ENCODE measurements at regions not wholly inside any gene's neighbourhood (a gene's known extent, or its start where the extent isn't known, plus 50 kb on each side); places are given as distances from the start of the nearest gene placed in this dataset.
"Not testable (repeated sequence)": the region's sequence is repeated elsewhere in the genome, so short reads cannot be mapped to it uniquely, and the experiment has no call there.

DNA sequence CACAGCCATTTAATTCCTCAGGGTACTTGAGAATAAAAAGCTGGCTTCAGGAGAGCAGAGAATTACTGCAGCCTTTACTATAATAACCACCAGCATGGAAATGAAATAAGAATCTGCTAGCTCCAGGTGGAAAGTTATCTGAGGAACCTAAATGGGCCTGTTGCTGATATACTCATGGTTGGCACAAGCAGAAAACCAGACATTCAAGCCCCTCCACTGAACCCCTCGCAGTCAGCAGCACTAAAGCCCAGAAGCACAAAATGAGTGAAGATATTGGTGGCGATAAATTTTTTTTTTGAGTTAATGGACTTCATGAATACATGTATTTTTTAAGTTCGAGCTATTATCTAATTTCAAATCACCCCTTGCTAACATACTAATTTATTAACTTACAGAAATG is 303.9 kb upstream of the NRP1 start:
- no peak for DNase-seq

DNA sequence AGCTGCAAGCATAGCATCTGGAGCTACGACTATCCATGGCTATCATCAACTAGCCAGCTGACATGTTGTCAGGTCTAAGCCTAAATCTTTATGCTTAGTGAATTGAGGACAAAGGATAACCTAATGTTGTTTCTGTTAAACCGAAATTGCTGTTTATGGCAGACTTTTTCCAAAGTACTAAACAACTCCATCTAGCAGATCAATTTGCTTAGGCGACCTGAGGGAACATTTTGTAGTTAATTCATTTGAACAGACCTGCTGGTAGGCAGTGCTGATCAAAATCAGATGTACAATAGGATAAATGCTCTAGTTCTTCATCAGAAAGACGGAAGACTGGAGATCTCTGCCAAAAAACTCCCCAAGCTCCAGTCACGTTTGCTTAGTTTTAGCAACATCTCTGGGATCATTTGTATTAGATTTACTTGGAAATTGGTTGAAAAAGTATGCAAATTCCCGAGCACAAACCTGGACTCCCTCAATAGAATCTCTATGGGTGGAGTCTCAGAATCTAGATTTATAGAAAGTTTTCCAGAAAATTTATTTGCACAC is 301.6 kb upstream of the NRP1 start:
- no peak for DNase-seq

DNA sequence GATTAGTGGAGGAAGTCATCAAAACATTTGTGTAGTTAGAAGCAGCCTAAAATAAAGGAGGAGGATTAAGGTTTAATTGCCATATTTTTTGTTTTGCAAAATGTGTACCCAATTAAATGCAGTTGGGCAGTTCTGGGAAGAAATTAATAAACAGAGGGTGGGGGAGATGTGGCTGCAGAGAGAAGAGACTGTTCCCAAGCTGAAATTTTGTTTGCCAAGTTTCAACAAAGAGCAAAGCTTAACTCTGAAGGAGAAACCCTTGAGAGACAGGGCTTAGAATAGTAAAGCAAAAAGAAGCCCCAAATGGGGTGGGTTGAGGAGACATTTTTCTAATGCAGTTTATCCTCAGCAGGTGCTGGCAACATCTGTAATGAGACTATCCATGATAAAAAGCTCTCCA is 298.0 kb upstream of the NRP1 start:
- no peak for DNase-seq

DNA sequence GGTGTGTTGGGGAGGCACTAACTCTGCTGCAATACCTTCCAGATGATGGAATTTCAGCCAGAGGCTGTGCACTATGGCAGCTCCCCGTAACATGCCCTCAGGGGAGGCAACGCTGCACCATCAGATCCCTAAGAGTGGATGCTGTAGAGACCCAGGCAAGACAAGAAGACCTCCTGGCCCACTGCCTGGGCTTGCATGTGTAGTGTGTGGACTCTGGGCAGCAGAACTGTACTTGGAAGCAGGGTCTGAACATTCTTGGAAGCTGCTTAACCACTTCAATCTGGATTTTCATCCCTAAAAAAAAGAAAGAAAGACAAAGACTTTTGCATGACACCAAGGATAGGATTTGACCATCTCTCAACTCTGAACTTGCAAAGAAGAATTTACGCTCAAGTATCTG is 297.5 kb upstream of the NRP1 start:
- no peak for DNase-seq

DNA sequence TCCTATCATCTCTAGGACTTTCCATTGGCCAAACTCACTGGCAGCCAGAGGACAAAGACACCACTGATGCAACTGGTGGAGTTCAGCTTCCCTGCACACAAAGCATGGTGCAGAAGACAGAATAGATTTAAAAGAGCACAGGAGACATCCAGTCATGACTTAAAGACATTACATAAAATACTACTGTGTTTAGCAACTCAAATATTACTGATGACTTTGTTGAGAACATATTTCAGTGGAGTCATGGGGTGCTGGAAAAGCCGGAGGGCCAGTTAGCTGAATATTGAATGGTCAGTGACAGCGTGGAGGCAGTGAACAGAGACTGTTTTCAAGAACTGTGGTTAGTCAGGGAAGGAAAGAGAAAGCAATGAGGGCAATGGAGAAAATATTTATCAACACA is 296.3 kb upstream of the NRP1 start:
- DNase-seq, result no peak

DNA sequence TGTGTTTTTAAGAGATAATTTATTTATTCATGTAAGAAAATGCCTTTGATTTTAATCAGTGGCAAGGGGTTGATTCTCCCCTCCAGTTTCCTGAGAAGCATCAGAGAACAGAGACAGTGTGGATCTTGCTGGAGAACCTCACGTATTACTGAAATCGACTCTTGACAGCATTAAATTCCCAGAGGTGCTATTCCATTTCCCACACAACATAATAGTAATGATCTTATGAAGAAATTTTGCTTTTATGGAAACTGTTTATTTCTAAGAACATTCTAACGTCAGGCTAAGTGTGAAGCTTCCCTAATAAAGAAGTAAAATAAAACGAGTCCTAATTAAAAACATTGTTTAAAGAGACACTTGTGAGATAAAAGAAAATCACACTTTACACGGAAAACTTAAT is 293.1 kb upstream of the NRP1 start:
- no peak for DNase-seq

DNA sequence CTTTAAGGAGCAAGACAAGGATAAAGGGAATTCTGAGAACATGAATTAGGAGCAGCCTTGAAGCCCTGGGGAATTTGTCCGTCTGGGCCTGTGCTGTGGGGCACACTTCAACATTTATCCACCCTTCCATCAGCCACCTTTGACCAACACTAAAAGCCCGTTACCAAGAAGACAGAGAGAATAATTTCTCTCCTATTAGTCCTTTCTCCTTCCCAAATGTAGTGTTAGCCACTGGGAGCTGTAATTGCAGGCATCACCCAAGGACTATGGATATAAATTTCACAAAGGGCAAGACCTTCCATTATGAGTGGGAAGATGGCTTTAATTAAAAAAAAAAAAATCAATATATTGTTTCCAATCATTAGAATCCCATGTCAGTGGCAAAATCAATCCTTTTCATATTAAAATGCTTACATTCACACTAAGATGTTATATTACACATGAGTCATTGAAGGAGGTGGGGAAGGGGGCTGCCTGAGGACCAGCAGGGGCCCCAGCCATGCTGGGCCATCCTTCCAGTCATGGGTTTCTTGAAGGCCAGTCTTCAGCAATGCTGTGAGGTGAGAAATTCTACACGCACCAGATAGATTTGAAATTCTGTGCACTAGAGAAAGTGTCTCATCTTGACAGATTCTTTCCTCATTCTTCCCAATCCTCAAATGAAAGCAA is 292.5 kb upstream of the NRP1 start:
- no peak for DNase-seq

DNA sequence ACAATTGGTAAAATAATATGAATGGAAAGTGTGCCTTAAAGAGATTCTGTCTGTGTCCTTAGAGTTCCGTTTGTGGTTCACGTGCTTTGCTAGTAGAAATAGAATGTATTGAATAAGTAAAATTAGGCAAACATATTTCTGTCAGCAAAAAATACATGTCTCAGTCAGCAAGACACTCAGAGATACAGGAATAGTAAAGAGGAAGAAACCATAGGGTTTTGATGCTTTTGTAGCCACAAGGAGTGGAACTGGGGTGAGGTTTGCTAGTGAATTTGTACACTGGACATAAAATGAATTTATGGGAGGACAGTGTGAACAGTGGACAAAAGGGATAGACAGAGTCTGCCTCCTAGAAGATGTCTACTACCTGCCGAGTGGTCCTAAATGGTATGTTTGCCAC is 289.2 kb upstream of the NRP1 start:
- no peak for DNase-seq

DNA sequence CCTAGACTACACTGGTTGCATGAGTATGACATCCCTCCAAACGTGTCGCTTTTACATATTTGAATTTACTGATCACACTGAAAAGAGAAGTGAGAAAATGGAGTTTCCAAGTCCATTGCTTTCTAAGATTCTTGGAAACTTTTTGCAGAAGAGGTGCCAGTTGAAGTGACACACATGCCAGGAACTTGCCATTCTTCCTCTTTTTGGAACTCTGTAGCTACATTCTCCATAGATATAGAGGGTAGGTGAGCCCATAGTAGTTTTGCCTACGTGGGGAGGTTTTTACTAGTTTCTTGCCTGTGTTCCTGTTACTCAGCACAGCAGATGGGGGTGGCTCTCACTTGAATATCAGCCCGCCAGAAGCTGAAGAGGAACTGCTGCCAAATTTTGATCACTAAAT is 286.6 kb upstream of the NRP1 start:
- DNase-seq, result no peak

DNA sequence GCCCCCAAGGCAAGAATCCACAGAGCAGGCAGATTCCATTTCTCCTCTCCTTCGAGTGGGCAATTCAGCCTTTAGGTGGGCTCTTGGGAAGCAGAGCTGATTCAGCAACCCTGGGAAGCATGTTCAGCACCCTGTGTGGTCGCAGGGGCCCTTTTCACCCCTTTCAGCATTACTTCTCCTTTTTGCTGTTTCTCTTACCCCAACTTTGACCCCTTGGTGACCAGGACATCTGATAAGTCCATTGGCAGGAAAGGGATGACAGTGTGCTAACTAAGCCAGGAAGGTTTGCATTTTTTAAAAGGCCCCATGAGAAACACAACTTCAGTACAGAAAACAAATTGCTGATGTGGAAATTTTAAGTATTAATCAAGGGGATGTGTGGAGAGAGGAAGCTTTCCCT is 283.7 kb upstream of the NRP1 start:
- no peak for DNase-seq

DNA sequence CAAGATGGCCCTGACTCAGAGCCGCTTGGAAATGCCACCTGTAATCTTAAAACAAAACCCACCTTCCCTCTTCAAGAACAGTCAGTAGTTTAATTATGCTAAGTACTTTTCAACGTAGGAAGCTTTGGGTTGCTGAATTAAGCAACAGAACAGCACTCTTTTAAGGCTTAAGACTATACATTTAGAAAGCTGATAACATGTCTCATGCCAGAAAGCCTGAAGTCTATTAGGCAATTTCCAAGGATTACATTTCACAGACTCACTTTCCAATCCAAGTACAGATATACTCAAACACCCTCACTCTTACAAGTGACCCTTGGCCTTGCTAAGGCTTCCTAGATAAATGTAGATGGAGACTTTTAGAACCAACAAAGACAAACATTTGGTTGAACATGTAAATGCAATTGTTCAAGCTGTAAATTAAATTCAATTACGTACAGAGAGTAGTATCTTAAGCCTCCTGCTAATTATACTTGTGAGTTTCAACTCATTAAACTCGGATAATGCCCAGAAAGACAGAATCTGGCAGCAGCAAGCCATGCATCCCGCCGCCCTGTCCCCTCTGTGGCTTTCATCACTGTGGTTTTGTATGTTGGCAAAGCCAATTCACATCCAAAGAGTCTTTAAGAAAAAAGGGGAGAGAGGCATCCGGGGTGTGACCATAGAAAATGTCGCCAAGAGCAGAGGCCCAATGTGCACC is 283.1 kb upstream of the NRP1 start:
- no peak for DNase-seq

DNA sequence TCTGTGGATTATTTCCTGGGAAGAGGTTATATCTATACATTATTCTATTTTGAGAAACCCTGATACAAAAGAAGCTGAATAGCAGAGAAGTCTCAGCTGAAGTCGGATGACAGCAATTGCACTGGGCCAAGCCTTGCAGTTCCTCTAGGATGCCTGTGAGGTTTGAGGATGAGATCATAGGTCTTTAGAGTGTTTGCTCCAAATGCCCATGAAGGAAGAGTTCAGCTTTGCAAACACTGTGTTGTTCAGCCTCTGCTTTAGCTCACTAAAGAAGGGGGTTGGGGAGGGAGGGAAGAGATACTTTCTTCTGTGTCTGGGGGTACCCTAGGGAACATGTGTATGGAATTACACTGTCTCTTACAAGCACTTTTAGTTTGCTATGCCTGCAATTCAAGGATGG is 282.5 kb upstream of the NRP1 start:
- DNase-seq, result no peak

DNA sequence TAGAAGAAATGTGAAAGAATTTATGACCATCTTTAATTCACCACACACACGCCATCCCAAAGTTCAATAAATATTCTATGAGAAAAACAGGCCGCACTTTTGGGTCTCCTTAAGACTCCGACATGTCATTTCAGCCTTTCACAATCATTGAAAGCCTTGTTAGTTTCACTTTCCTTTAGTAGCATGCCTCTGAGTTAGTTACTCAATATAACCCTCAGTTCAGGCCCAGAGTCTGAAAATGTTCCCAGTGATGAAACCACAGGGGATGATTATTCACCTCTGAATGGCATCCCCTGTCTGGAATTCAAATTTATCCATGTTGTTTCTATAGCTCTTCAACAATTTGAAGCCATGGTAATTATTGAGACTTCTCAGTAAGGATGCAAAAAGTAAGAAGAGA is 278.1 kb upstream of the NRP1 start:
- DNase-seq, result peak; percentile 48

DNA sequence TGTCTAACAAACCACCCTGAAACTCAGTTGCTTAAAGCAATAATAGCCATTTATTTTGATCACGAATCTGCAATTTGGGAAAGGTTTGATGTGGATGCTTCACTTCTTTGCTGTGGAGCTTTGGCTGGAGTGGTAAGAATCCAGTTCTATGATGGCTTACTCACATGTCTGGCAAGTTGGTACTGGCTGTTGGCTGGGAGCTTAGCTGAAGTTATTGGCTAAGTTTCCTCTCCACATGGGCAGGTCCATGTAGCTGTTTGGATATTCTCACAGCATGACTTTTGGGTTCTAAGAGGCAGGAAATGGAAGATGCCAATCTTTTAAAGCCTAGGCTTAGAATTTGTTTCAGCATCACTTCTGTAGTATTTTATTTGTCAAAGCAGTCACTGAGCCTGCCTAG is 277.6 kb upstream of the NRP1 start:
- DNase-seq, result no peak

DNA sequence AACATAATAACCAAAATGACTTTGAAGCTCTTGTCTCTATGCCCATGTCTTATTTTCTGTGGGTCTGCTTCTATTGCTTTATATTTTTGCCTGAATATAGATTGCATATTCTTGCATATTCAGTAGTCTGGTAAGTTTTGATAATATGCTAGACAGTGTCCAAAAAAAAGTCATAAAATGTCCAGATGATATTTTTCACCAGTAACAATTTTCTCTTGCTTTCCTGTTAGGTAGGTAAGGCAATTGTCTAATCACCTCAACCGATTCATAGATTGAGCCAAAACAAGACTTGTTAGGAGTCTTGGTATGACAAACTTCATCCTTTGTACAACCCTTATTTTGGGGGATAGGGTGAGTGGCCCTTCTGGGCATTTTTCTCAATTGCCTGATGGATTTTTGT is 277.0 kb upstream of the NRP1 start:
- DNase-seq, result no peak

DNA sequence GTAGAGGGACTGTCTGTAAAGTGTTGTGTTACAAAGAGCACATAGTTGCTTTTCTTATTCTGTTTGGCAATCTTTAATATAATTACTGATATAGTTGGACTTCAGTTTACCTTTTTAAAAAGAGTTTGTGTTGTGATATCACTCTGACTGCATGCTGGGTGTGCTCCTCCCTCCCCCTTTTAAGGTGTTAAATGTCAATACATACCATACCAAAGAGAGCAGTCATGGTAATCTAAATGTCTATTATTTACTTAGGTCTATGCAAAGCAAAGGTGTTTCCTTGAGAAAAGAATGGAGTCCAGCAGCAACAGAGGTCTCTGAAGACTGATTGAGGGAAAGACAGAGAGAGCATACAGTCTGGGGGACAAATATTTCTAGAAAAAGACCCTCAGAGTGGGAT is 275.1 kb upstream of the NRP1 start:
- DNase-seq, result no peak

DNA sequence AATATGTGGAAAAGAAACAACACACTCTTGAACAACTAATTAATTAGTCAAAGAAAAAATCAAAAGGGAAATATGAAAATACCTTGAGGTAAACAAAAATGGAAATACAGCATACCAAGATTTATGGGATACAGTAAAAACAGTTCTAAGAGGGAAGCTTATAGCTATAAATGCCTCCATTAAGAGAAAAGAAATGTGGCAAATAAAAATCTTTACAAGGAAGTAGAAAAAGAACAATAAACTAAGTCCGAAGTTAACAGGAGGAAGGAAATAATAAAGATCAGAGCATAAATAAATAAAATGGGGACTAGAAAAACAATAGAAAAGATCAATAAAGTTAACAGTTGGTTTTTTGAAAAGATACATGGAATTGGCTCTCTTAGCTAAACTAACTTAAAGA is 267.8 kb upstream of the NRP1 start:
- DNase-seq, result no peak

DNA sequence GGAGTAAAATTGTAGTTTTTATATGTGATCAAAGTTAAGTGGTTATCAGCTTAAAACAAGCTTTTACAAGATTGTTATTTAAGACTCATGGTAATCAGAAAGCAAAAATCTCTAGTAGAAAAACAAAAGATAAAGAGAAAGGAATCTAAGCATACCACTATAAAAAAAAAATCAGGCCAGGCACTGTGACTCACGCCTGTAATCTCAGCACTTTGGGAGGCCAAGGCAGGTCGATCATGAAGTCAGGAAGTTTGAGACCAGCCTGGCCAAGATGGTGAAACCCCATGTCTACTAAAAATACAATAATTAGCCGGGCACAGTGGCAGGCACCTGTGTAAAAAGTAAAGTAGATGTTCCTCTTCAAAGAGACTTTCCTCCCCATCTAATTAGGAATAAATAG is 265.9 kb upstream of the NRP1 start:
- no peak for DNase-seq

DNA sequence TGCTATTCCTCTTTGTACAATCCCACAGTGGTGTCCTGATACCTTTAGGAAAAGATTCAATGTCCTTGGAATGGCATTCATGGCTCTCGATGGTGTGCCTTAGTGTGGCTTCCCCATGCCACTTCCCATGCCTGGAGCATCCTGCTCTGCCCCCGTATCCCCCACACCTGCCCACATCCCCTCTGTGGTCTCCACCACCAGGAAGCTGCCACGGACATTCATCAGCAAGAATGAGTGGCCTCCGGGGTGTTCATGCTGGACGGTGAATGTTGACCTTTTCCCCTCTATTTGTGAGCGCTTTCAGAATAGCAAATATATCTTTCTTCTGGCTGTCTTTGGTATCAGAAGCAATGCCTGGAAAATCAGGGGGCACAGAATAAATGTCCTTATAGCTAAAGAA is 262.0 kb upstream of the NRP1 start:
- no peak for DNase-seq

DNA sequence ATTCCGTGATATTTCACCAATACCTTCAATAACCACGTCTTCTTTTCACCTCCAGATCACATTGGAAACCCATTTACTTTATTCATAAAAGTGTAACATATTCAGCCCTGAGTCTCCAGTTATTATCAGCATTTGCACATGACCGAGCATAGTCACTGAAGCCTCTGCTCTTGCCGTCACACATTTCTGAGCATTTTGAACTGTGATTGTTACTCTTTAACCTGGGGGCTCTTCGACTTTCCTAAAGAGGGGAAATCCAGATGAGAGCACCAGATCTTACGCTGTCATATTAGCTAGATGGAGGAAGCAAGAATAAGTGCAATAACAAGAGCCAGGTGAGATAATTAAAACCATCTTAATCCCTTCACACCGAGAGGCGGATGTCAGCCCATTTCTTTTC is 260.0 kb upstream of the NRP1 start:
- DNase-seq, result no peak

DNA sequence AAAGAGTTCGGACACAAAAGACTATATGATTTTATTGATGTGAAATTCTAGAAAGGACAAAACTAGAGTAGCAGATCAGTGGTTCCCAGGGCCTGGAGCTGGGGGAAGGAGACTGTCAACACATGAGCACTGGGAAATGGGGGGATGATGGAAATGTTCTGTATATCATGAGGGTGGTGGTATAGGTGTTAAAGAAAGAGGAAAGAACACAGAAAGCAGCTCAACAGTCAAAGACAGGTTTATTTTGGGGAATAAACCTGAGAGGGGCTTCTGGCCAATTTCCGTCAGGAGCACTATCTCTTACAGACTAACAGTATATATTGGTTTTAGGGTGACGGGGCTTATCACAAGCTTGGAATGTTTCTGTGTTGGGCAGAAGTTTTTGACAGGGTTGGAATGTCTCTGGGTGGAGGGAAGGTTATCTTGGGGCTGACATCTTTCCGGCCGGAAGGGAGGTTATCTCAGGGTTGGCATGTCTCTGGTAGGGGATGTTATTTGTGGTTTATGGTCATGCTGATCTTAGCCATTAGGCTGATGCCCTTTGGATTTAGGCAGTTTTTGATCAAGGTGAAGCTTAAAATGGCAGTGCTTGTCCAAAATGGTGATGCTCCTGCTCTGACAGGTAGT is 254.6 kb upstream of the NRP1 start:
- DNase-seq, result no peak

DNA sequence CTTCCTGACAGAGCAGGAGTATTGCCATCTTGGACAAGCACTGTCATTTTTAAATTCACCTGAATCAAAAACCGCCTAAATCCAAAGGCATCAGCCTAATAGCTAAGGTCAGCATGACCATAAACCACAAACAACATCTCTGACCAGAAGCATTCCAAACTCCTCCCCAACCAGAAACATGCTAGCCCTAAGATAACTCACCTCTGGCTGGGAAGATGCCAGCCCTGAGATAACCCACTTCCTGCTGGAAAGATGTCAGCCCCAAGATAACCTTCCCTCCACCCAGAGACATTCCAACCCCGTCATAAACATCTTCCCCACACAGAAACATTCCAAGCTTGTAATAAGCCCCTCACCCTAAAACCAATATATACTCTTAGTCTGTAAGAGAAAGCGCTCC is 250.1 kb upstream of the NRP1 start:
- not testable (repeated sequence) for DNase-seq

DNA sequence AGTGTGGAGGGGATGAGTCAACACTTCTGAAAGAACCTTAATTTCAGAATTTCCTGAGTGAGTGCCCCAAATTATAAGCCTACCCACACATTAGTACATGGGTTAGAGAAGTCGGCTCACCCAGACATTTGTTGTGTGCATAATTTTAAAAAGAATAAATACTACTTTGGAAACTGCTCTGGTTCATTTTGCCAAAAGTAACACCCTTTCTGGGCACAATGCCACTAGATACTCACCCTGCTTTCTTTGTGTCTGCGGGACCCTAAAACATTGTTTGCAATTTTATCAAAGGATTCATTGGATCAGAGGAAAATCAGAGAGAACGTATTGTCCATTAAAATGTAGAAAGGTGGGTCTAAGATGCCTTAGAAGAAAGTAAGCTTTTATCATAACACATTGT is 245.5 kb upstream of the NRP1 start:
- DNase-seq, result no peak

DNA sequence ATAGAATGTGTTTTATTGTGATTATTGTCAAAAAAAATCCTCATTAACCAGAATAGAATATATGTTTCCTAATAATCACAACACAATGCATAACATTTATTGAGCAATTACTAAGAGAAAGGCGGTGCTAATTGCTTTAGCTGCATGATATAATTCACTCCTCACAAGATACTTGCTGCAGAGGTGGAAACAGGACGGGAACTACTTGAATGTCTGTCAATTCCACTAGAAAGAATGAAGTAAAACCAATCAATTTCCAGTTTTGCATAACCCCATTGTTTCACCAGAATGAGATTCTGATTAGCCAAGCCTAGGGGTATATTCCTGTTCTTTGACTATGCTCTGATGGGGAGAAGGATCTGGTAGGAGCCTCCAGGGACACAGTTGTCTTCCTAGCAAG is 239.1 kb upstream of the NRP1 start:
- no peak for DNase-seq

Data from activated CD4-positive, alpha-beta T cell treated with anti-CD3 and anti-CD28 coated beads, Interleukin-10, Interleukin-2, amounts not matched to agents 100 ng/mL and 50 ng/mL, durations not matched to agents 16 hours and 8 hours (primary cell).